ENCODE measurements at regions not wholly inside any gene's neighbourhood (a gene's known extent, or its start where the extent isn't known, plus 50 kb on each side); places are given as distances from the start of the nearest gene placed in this dataset.
"Not testable (repeated sequence)": the region's sequence is repeated elsewhere in the genome, so short reads cannot be mapped to it uniquely, and the experiment has no call there.

GRCh38 chr20:30387823-30388222 lies 869.6 kb upstream of the DEFB115 start:
- not testable (repeated sequence) for DNase-seq (ENCODE audit: low read depth in 2 of 2)

GRCh38 chr20:30393523-30393922 lies 863.9 kb upstream of the DEFB115 start:
- not testable (repeated sequence) for DNase-seq (ENCODE audit: low read depth in 2 of 2)

- DNase-seq (ENCODE audit: low read depth in 2 of 2): not testable (repeated sequence)
Observed at GRCh38 chr20:30397111-30397510, 860.4 kb upstream of the DEFB115 start.

- DNase-seq (ENCODE audit: low read depth in 2 of 2): not testable (repeated sequence)
Observed at GRCh38 chr20:30405061-30405460, 852.4 kb upstream of the DEFB115 start.

- DNase-seq (ENCODE audit: low read depth in 2 of 2): not testable (repeated sequence)
Observed at GRCh38 chr20:30405585-30405984, 851.9 kb upstream of the DEFB115 start.

GRCh38 chr20:30406370-30406769 lies 851.1 kb upstream of the DEFB115 start:
- not testable (repeated sequence) for DNase-seq (ENCODE audit: low read depth in 2 of 2)

GRCh38 chr20:30412972-30413371 lies 844.5 kb upstream of the DEFB115 start:
- no peak for DNase-seq (ENCODE audit: low read depth in 2 of 2)

GRCh38 chr20:30417387-30417786 lies 840.1 kb upstream of the DEFB115 start:
- not testable (repeated sequence) for DNase-seq (ENCODE audit: low read depth in 2 of 2)

- not testable (repeated sequence) for DNase-seq (ENCODE audit: low read depth in 2 of 2)
Observed at GRCh38 chr20:30418378-30418777, 839.1 kb upstream of the DEFB115 start.

- DNase-seq (ENCODE audit: low read depth in 2 of 2): no peak
Observed at GRCh38 chr20:30419466-30419865, 838.0 kb upstream of the DEFB115 start.

GRCh38 chr20:30419871-30420420 lies 837.5 kb upstream of the DEFB115 start:
- not testable (repeated sequence) for DNase-seq (ENCODE audit: low read depth in 2 of 2)

Data from stimulated activated CD4-positive, alpha-beta T cell treated with anti-CD3 and anti-CD28 coated beads, Interleukin-1b, Interleukin-23, amount 100 ng/mL, for 1 hour (primary cell).